Middle frontal gyrus (tissue), 1 donor: ENCODE measurements at regions not wholly inside any gene's neighbourhood (a gene's known extent, or its start where the extent isn't known, plus 50 kb on each side); places are given as distances from the start of the nearest gene placed in this dataset.

Source experiments
- DNase-seq: peaks from one replicate; pipeline ENCODE4 v3.0.0-alpha.2; 2015; ENCODE audit warnings: low spot score; ENCODE audit errors: extremely low spot score

DNA sequence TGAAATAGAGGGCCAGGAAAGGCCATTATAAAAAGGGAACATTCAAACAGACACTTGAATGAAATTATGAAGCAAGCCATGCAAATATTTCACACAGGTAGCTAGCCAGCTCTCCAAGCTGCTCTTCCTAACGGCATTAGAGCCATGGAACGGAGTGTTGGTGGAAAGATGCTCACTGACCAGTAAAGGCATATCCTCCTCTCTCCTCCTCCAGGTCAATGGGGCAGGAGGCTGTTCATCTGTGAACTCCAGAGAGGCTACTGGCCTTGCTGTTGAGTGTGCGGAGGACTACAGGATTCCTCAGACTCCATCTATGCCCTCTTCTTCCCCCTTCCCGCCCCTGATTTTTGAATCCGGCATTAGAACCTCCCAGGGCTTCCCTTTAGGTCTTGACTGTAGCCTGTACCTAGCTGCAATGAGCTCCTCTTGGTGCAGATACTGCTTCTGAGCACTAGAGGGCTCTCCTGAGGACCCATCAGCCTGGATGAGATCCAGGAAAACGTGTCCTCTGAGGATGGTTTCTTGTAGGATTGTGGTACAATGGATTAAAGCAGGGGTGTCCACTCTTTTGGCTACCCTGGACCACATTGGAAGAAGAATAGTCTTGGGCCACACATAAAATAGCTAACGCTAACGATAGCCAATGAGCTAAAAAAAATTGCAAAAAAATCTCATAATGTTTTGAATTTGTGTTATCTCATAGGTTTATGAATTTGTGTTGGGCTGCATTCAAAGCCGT lies 162.2 kb downstream of the SREK1 start:
- peak; percentile 37 for DNase-seq

DNA sequence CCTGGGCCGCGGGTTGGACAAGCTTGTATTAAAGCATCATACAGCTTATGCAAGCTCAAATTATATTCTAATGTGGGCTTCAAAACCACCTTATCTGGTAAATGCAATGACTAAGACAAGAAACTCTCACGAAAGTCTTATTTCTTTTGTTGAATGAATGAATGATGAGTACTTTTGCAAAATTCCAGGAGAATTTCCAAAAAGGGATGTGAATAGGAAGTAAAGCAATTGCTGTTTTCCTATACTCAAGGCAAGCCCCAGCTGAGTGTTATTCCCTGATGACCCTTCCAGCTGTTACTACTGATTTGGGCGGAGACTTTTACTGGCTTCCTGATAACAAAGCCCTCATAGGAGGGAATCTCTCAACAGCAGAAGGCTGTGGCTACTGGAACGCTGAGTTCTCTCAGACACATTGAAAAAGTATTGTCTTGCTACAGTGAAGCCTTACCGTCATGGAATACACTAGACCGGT lies 162.8 kb downstream of the SREK1 start:
- no peak for DNase-seq

DNA sequence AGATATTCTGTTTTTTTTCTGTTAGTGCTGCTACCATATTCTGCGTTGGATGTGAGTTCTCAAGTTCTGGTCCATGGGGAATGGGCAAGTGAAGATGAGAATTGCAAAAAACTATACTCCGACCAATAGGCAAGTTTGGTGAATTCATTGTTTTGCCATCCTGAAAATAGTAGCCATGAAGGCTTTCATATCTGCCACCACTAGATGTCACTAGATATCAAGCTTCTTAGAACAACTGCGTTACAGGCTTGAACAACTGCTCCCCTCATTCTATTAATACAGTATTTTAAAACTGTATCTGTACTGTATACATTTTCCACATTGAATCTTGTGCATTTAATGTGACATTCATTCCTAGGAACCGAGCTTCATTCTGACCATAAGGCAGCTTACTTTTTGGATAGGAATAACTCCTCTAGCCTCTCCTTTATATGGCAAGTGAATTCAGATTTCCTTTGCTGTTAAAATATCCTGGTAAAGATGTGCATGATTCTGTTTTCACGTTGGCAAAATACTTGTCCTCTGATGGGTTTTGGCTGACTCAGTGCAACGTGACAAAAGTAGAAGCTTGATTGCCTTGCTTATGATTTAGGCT lies 163.6 kb downstream of the SREK1 start:
- peak; percentile 61 for DNase-seq

DNA sequence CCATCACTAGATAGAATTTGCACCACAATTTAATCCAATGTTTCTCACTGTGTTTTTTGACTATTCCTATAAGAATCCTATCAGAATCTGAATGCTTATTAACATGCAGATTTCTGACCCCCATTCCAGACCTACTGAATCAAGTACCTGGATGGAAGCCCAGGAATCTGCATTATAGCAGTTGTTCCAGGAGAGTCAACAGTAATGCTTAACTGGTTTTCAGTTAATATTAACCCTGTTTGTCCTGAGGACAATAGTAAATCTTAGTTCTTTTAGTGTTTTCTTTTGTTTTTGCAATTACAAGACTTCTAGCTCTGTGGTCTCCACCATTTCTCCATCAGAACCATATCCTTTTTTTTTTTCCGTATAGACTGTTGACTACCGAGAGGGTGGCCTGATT lies 168.2 kb downstream of the SREK1 start:
- no peak for DNase-seq

DNA sequence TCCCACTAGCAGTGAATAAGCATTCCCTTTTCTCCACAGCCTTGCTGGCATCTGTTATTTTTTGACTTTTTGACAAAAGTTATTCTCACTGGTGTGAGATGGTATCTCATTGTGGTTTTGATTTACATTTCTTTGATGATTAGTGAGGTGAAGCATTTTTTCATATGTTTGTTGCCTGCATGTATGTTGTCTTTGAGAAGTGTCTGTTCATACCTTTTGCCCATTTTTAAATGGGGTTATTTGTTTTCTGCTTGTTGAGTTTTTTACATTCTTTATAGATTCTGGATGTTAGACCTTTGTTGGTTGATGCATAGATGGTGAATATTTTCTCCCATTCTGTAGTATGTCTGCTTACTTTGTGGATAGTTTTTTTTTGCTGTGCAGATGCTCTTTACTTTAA lies 171.7 kb downstream of the SREK1 start:
- no peak for DNase-seq

DNA sequence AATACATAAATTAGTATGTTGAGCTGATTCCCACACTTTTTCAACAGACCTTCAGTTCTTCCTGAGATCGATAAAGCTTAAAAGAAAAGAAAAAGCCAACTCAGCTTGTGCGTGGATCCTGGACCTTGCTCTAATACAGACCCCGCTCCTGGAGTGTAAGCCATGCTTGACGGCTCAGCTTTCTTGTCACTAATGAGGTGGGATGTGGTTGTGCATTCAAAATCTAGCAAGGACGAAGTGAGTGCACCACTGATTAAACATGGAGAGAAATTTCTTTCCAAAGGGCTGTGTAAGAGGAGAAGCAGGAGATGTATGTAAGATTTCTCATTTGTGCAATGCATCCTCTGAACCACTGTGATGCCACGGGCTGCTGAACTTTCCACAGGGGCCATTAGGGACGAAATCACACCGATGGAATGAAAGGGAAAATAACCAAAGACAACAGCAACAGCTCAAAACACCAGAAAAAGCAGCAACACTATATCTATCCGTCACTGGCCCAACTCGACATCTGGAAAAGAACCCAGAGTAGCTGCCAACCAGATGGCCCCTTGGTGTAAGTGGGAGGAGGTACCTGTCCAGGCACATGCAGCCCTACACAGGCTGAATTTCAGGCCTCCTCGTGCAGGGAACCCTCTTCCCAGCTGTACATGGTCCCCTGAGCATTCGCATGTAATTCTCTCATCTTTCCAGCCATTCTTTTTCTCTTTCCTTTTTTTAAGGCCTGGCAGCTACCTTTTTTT lies 178.9 kb downstream of the SREK1 start:
- no peak for DNase-seq

DNA sequence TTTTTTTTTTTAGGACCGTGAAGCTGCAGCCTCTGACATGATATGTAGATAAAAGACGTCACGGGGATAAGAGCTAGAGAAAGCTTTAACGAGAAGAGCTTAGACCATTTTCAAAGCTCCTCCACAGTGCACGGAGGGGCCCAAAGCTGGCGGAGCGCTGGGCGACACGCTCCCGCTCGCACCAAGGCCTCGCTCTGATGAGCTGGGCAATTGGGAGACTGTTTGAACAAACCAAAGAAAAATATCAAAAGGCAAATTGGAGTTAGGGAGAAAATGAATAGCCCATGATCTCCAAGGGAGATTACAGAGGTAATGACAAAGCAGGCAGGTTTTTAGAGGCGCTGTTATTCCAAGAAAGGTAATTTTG lies 179.4 kb downstream of the SREK1 start:
- DNase-seq = no peak

DNA sequence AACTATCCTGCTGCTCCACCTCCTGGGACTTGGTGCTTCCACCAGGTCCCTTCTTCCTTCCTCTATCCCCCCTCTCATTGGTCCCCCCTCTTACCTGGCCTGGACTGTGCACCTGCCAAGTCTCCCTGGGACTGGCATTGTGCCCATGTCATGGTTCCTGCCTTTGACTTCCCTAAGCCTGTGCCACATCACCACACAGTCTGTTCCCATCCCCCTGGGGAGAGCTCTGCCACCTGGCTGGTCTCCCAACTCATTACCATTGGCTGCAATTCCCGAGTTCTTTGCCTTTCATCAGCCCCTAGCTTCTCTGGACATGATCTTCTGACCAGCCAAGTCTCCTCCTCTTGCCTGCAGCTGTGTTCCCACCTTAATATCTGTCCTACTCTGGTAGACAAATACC lies 180.3 kb downstream of the SREK1 start:
- DNase-seq = no peak

DNA sequence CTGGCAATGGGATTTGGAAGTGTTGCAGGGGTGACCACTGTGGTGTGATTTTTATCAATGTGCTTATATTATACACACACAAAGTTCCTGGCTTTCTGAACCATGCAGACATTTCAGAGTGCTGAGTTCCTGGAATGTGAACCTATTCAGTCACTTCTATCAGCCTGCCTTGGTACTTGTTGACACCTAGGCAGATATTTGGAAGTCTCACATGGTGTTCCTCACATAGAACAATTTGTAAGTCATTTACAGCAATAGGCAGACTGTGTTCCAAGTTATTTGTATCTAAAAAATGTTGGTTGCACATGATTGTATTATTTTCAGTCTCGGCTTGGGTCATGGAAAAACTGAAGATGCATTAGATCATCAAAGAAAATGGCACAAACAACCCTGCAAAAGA lies 182.2 kb downstream of the SREK1 start:
- DNase-seq = no peak

DNA sequence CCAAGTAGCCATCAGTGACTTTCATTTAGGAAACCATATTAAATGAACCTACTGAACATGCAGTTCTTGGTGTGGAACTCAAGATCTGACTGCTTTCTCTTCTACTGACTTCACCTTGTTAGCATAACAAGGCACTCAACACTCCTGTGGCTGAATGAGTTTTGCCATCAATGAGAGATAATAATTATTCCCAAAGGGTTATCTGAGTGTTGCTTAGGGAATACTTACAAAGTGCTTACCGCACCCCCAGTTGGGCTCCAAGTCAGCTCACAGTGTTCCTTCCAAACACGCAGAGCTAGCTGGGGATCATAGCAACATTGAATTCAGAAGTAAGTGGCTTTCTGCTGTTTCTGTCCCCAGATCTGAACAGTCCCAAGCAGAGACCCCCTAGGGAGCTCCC lies 182.9 kb downstream of the SREK1 start:
- no peak for DNase-seq

DNA sequence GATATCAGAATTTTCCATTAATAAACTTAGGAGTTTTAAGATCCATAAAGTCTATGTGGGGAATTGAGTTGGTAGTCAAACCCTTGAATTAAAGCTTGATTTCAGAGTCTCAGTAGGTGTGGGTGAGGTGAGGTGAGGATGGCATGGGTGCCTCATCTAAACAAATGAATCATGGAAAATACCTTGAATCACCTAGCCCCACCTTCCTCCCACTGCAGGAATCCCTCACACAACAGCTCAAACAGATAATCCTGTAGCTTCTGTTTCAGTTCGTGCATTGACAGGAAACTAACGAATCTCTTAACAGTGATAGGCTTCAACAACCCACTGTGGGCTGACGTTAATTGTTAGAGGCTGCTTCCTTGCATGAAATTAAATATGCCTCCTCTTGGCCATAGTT lies 185.0 kb downstream of the SREK1 start:
- DNase-seq = no peak

DNA sequence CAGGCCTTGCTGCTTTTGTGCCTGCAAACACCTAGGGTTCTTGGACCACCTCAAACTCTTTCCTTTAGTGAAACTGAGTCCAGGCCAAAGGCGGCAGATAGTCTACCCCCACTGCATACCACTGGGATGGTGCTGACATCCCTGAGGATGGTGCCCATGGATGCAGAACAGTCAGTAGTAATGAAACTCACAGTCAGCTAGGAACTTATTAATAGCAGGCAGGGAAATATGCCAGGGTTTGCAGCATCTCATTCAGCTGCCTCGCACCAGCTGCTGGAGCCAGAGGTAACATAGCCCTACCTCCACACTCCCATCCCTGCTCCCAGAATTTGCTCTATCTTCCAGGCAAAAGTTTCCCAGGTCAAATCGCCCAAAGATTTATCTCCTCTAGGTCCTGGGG lies 189.1 kb downstream of the SREK1 start:
- no peak for DNase-seq

DNA sequence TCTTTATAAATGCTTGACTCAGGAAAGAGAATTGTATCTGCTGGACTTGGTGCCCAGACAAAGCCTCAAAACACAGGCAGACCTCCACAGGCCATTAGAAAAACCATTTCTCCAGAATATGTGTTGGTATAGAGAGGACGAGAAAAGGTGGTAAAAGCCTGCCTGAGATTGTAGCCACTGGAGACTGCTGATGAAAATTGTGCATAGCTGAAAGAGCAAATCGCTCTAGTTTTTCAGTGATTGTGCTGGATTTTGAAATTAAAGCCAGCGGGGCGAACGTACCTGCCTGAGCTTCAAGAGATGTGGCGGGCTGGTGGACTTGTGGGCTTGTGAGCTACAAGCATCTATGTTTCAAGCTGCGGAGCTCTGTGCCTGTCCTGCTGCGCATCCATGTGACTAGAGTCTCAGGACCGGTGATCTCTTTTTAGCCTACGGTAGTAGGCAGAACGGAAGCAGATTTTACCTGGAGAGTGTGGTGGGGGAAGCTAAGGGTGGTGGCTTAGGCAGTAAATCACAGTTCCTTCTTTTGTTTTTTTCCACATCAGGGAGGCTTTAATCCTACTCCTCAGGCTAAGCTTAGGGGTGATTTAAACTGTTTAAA lies 193.6 kb downstream of the SREK1 start:
- DNase-seq = no peak

DNA sequence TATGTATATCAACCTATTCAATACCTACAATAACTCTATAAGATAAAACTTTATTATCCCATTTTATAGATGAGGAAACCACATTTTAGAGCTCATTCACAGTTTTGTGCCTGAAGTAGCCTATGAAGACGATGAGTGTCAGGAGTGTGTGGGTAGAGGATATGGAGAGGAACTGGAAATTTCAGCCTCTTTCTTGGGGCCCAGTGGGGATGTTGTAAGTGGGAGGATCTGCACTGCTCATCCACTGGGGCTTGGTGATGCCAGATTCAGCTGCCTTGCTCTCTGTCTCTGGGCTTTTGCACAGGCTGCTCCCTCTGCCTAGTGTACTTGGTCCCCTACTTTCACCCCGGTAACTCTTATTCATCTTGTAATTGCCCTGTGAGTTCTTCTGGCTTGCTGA lies 194.7 kb downstream of the SREK1 start:
- DNase-seq = no peak

DNA sequence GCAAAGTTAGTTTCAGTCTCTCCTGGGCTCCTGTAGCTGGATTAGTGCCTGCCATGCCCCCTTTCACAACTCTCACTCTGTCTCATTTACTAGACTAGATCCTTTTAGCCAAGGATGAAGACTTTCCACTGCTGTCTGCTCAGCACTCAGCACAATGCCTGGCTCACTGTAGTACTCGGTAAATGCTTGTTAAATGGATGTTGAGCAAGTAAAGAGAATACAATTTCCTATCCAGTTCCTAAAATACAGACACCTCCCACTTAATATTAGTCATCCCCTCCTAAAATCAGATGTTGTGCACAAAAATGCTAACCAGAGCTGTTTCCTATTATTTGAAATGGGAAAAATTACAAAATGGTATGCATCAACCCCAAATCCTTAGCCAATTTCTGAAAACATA lies 195.8 kb downstream of the SREK1 start:
- no peak for DNase-seq

DNA sequence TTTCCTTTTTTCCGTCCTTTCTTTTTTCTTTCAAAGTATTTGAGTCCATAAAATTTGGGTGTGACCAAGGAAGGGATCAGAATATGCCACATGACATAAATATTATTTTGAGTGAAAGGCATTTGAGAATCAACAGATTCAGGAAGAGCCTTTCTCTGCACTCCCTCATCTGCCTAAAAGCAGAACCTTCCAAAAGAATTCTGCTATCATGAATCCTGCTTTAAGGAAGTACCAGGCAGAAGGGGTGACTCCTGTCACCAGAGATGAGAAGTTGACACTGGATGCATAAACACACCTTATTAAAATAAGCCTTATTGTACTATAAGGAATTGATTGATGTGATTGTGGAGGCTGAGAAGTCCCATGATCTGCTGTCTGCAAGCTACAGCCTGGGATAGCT lies 196.7 kb downstream of the SREK1 start:
- DNase-seq = no peak

DNA sequence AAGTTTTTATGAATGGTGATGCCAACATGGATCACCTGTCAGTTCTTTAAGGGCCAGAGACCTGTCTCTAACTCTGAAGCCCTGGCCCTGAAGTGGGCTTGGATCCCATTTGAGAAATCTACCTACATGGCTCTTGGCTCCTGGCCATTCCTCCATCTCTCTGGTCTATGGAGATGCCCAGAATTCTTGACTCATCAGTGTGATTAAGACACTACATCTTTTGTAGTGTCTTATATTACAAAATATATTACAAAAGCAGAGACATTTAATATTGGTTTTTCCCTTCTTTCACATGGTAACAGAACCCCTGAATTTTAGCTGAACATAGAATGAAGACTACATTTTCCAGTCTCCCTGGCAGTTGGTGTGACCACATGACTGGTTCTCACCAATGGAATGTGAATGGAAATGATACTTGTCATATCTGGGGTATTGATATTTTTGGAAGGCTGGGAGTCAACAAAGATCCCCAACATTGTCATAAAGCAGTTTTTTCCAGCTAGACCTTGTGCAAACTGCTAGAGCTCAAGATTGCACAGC lies 198.3 kb downstream of the SREK1 start:
- no peak for DNase-seq

DNA sequence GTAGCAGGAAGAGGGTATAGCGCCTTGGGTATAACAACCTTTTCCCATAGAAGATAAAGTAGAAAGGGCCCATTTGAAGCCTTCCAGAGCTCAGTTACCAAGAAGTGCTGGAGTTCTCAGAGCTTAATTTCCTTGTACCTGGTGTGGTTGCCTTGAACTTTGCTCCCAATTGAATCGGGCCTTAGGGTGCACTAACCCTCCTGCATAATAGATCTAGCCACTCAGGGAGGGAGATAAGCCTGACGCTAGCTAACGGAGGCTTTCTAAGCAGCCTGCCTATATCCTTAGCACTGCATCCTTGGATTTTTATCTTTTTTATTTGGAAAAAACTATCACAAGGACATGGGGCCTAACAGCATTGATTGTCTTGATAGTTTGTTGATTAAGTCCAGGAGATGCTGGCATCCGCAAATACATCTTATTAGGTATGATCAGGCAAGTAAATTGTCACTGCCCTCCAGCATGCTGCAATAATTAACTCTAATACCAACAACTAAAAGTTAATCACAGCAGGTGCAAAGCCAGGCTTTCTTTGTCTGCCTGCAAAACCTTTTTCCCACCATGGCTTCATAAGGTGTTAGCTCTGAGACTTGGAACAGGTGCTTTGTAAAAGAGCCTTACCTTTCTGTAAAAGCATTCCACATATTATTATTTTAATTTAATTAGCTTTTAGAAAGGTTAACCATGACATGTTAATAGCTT lies 199.4 kb downstream of the SREK1 start:
- no peak for DNase-seq

DNA sequence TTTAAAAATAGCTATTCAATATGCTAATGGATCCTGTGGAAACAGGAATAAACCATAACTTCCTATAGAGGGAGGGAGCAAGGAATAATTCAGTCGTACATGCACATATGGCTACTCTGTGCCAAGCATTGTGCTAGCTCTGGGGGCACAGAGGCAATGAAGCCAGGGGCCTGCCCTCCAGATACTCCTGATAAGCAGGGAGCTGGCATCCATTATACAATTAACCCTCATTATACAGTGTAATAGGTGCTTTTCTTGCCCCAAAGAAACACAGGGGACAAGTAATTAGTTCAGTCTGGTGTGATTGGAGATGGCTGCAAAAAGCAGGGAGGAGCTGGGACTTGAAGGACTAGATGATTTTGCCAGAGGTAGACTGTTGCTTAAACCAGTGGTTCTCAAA lies 200.4 kb downstream of the SREK1 start:
- no peak for DNase-seq

DNA sequence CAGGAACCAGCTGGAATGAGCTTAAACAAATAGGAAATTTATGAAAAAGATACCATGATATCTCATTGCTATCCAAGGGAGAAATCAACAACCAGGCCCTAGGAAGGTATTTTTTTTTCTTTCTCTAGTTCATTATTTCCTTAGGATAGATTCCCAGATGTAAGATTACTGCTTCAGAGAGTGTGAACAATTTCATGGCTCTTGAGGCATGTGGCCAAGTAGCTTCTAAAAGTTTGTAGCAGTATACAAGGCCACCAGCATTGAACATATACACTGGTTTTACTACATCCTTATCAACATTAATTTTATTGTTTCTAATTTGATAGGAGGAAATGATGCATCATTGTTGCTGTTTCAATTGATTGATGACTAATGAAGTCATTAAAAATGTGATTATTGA lies 201.2 kb downstream of the SREK1 start:
- DNase-seq = no peak

DNA sequence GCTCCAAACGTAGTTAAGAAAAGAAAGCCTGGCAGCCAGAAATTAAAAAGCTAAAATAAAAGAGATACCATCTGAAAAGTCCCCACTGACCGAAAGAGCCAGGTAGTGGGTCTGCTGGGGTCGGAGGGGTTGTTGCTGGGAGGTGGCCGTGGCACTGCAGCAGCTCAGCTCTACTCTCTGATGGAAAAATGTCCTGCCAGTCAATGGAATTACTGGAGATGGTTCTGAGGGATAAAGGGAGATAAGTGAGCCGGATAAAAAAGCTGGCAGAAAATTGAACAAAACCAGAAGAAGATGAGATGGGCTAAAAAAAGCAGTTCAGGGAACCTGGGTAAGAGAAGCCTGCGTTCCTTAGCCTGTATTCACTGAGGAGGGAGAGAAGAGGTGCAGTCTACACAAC lies 202.8 kb downstream of the SREK1 start:
- no peak for DNase-seq
